ENCODE measurements at regions not wholly inside any gene's neighbourhood (a gene's known extent, or its start where the extent isn't known, plus 50 kb on each side); places are given as distances from the start of the nearest gene placed in this dataset.
A peak's percentile ranks its signal among the peaks of the same experiment; 100 is the strongest.

- TF ChIP-seq CTCF (conservative IDR thresholded peaks at IDR 0.05), result no peak
- Histone ChIP-seq H3K4me3 (no peak overlapping the region), H3K36me3 (ENCODE audit: low read depth) (no peaks in the 10 kb centered on the region), H3K4me2 (no peak overlapping the region), H3K9me2 (ENCODE audit: insufficient read depth) (no peaks in the 10 kb centered on the region), H2AFZ (no peak overlapping the region), H4K20me1 (ENCODE audit: insufficient read depth) (no peaks in the 10 kb centered on the region), H3K27me3 (ENCODE audit: insufficient read depth, low read depth) (no peaks in the 10 kb centered on the region), H3K27ac (no peak overlapping the region), H3K79me2 (ENCODE audit: low read depth) (no peaks in the 10 kb centered on the region), H3K9me3 (ENCODE audit: insufficient read depth, low read depth) (no peaks in the 10 kb centered on the region), H3K4me1 (replicated peaks; ENCODE audit: insufficient read depth) (no peaks in the 10 kb centered on the region), H3F3A (ENCODE audit: insufficient read depth, low read depth) (no peaks in the 10 kb centered on the region)
- ChIA-PET CTCF (no interaction called here), POLR2A (ENCODE audit: unreplicated experiment) (no interaction called here)
- intact Hi-C loops (cut with micrococcal nuclease; ENCODE audit: unreplicated experiment), result no loop called here
- no peak for DNase-seq
- no TSS peak for BruUV-seq (replicated peaks)
Measured at GRCh38 chr13:84649853-84650252, 767.6 kb upstream of the SLITRK1 start.

- no peak overlapping the region for H3K4me2 ChIP-seq
- H3K4me3 ChIP-seq, result no peak overlapping the region
- H3K9me3 ChIP-seq (ENCODE audit: insufficient read depth, low read depth), result no peaks in the 10 kb centered on the region
- no peak for DNase-seq
- no peaks in the 10 kb centered on the region for H3K27me3 ChIP-seq (ENCODE audit: insufficient read depth, low read depth)
- ChIA-PET CTCF (no interaction called here), POLR2A (ENCODE audit: unreplicated experiment) (no interaction called here)
- TF ChIP-seq CTCF (conservative IDR thresholded peaks at IDR 0.05), result peak; percentile 51; the same call in 1 of the 2 replicates
- no peak for TF ChIP-seq EZH2 (IDR thresholded peaks at IDR 0.05; ENCODE audit: low read depth)
- H3K9me2 ChIP-seq (ENCODE audit: insufficient read depth), result no peaks in the 10 kb centered on the region
- no peaks in the 10 kb centered on the region for H3F3A ChIP-seq (ENCODE audit: insufficient read depth, low read depth)
- no peaks in the 10 kb centered on the region for H3K79me2 ChIP-seq (ENCODE audit: low read depth)
- no peak overlapping the region for H2AFZ ChIP-seq
- H3K4me1 ChIP-seq (replicated peaks; ENCODE audit: insufficient read depth), result no peaks in the 10 kb centered on the region
- intact Hi-C loops (cut with micrococcal nuclease; ENCODE audit: unreplicated experiment), result no loop called here
- no peak overlapping the region for H3K27ac ChIP-seq
- H3K36me3 ChIP-seq (ENCODE audit: low read depth), result no peaks in the 10 kb centered on the region
- no TSS peak for BruUV-seq (replicated peaks)
- H4K20me1 ChIP-seq (ENCODE audit: insufficient read depth), result no peaks in the 10 kb centered on the region
Measured at GRCh38 chr13:84648069-84648640, 765.9 kb upstream of the SLITRK1 start.

GRCh38 chr13:84646957-84647356, 764.7 kb upstream of the SLITRK1 start:
- TF ChIP-seq CTCF (conservative IDR thresholded peaks at IDR 0.05), result no peak
- TF ChIP-seq EZH2 (IDR thresholded peaks at IDR 0.05; ENCODE audit: low read depth), result no peak
- intact Hi-C loops (cut with micrococcal nuclease; ENCODE audit: unreplicated experiment), result no loop called here
- Histone ChIP-seq H2AFZ (no peak overlapping the region), H3K27ac (no peak overlapping the region), H3K9me2 (ENCODE audit: insufficient read depth) (no peaks in the 10 kb centered on the region), H3K4me3 (no peak overlapping the region), H3K79me2 (ENCODE audit: low read depth) (no peaks in the 10 kb centered on the region), H3K4me2 (no peak overlapping the region), H3K27me3 (ENCODE audit: insufficient read depth, low read depth) (no peaks in the 10 kb centered on the region), H3F3A (ENCODE audit: insufficient read depth, low read depth) (no peaks in the 10 kb centered on the region), H4K20me1 (ENCODE audit: insufficient read depth) (no peaks in the 10 kb centered on the region), H3K4me1 (replicated peaks; ENCODE audit: insufficient read depth) (no peaks in the 10 kb centered on the region), H3K36me3 (ENCODE audit: low read depth) (no peaks in the 10 kb centered on the region), H3K9me3 (ENCODE audit: insufficient read depth, low read depth) (no peaks in the 10 kb centered on the region)
- BruUV-seq (replicated peaks), result no TSS peak
- ChIA-PET CTCF (no interaction called here), POLR2A (ENCODE audit: unreplicated experiment) (no interaction called here)
- no peak for DNase-seq

Measured in PC-9 (cell line).